GM10266 (cell line): ENCODE measurements at regions not wholly inside any gene's neighbourhood (a gene's known extent, or its start where the extent isn't known, plus 50 kb on each side); places are given as distances from the start of the nearest gene placed in this dataset.

Experiments
- DNase-seq: peaks from one replicate; pipeline ENCODE4 v3.0.0; 2012; ENCODE audit errors: extremely low spot score
- TF ChIP-seq, protein P1 (sequence below): IDR thresholded peaks from 2 replicates; pipeline ENCODE4 v1.5.1; 2012; ENCODE audit warnings: mild to moderate bottlenecking, low read depth; ENCODE audit not compliant: control insufficient read depth, insufficient read depth; ENCODE audit errors: missing control alignments

GRCh38 chr7:79973455-79973854, 161.2 kb upstream of the GNAI1 start:
- no peak for DNase-seq
- TF ChIP-seq, protein P1, sequence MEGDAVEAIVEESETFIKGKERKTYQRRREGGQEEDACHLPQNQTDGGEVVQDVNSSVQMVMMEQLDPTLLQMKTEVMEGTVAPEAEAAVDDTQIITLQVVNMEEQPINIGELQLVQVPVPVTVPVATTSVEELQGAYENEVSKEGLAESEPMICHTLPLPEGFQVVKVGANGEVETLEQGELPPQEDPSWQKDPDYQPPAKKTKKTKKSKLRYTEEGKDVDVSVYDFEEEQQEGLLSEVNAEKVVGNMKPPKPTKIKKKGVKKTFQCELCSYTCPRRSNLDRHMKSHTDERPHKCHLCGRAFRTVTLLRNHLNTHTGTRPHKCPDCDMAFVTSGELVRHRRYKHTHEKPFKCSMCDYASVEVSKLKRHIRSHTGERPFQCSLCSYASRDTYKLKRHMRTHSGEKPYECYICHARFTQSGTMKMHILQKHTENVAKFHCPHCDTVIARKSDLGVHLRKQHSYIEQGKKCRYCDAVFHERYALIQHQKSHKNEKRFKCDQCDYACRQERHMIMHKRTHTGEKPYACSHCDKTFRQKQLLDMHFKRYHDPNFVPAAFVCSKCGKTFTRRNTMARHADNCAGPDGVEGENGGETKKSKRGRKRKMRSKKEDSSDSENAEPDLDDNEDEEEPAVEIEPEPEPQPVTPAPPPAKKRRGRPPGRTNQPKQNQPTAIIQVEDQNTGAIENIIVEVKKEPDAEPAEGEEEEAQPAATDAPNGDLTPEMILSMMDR = no peak

GRCh38 chr7:79971058-79971457, 163.6 kb upstream of the GNAI1 start:
- TF ChIP-seq, protein P1 = no peak
- DNase-seq = no peak

DNA sequence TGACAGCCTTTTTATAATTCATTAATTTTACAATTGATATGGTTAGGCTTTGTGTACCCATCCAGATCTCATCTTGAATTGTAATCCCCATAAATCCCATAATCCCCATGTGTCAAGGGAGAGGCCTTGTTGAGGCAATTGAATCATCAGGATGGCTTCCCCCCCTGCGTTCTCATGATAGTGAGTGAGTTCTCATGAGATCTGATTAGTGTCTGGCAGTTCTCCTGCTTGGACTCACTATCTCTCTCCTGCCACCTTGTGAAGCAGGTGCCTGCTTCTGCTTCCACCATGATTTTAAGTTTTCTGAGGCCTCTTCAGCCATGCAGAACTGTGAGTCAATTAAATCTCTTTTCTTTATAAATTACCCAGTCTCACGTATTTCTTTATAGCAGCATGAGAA, 165.7 kb upstream of the GNAI1 start:
- TF ChIP-seq, protein P1 = no peak
- no peak for DNase-seq

GRCh38 chr7:79968077-79968648, 166.5 kb upstream of the GNAI1 start:
- DNase-seq = no peak
- TF ChIP-seq, protein P1 = no peak

GRCh38 chr7:79965946-79966345, 168.7 kb upstream of the GNAI1 start:
- TF ChIP-seq, protein P1 = no peak
- DNase-seq = no peak

- DNase-seq = no peak
- TF ChIP-seq, protein P1 = no peak
Measured at GRCh38 chr7:79964463-79964862, 170.2 kb upstream of the GNAI1 start.

DNA sequence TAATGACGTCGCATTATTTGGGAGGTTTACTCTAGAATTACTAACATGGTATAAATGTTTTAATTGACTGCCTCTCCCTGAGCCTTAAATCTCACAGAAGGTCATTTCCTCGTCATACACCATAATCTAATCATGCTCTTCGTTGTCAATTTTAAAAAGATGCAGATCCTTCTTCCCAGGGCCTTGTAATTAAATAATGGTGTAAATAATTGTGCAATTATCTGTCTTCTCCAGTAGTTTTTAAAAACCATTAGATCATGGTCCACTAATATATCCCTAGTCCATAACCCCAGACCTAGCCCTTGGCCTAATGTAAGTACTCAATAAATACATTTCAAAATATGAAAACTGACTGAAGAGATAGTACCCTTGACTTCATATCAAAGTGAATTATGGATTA, 181.5 kb upstream of the GNAI1 start:
- TF ChIP-seq, protein P1 = no peak
- DNase-seq = no peak
